Loucy (cell line): ENCODE measurements at regions not wholly inside any gene's neighbourhood (a gene's known extent, or its start where the extent isn't known, plus 50 kb on each side); places are given as distances from the start of the nearest gene placed in this dataset.

Source experiments
- EZH2phosphoT487 ChIP-seq: fragments of 200-600 bp; IDR thresholded peaks from 2 replicates; pipeline ENCODE4 v1.6.1; 2018; ENCODE audit warnings: antibody characterized with exemption, mild to moderate bottlenecking, moderate library complexity, borderline replicate concordance
- TF ChIP-seq, protein P1 (sequence below): fragments of 200-600 bp; sonication (generic); conservative IDR thresholded peaks from 2 replicates; pipeline ENCODE4 v1.5.1; 2014; ENCODE audit warnings: mild to moderate bottlenecking, antibody characterized with exemption, low read length

DNA sequence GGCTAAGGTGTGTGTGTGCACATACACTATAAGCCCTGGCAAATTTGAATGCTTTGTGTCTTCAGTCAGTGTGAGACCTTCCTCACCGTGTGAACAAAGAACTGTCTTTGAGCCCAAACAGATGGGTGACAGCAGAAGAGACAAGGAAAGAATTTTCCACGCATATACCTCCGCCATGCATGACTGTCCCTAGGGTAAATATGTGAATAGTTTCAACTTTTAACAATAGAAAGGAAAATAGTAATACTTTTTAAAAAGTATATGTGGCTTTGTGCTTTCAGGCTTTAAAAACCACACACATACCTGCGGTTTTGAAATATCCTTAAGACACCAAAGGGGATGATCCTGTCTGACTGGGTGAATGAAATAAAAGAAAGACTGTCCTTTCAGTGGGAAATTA is 438.6 kb upstream of the MPDZ start:
- TF ChIP-seq, protein P1, sequence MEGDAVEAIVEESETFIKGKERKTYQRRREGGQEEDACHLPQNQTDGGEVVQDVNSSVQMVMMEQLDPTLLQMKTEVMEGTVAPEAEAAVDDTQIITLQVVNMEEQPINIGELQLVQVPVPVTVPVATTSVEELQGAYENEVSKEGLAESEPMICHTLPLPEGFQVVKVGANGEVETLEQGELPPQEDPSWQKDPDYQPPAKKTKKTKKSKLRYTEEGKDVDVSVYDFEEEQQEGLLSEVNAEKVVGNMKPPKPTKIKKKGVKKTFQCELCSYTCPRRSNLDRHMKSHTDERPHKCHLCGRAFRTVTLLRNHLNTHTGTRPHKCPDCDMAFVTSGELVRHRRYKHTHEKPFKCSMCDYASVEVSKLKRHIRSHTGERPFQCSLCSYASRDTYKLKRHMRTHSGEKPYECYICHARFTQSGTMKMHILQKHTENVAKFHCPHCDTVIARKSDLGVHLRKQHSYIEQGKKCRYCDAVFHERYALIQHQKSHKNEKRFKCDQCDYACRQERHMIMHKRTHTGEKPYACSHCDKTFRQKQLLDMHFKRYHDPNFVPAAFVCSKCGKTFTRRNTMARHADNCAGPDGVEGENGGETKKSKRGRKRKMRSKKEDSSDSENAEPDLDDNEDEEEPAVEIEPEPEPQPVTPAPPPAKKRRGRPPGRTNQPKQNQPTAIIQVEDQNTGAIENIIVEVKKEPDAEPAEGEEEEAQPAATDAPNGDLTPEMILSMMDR, result no peak
- no peak for TF ChIP-seq EZH2phosphoT487
